H9 (cell line): ENCODE measurements at regions not wholly inside any gene's neighbourhood (a gene's known extent, or its start where the extent isn't known, plus 50 kb on each side); places are given as distances from the start of the nearest gene placed in this dataset.

Source experiments
- DNase-seq: peaks from one replicate; pipeline ENCODE4 v3.0.0-alpha.2; 2017
- H2AFZ ChIP-seq: one replicate; pipeline ENCODE4 v1.6.1; 2013; ENCODE audit warnings: mild to moderate bottlenecking, low read length, control low read depth, moderate library complexity
- H2AK5ac ChIP-seq: 2 replicates; pipeline ENCODE4 v1.6.1; 2013; ENCODE audit warnings: low read length, control low read depth, mixed read lengths; ENCODE audit not compliant: insufficient read length
- H2BK120ac ChIP-seq: one replicate; pipeline ENCODE4 v1.6.1; 2013; ENCODE audit warnings: low read depth, mild to moderate bottlenecking, low read length, control low read depth, inconsistent platforms; ENCODE audit not compliant: poor library complexity, severe bottlenecking
- H2BK12ac ChIP-seq: 2 replicates; pipeline ENCODE4 v1.6.1; 2013; ENCODE audit warnings: low read length, control low read depth, mixed read lengths, low read depth; ENCODE audit not compliant: insufficient read length
- H2BK15ac ChIP-seq: 2 replicates; pipeline ENCODE4 v1.6.1; 2013; ENCODE audit warnings: low read depth, low read length, control low read depth
- H2BK20ac ChIP-seq: one replicate; pipeline ENCODE4 v1.6.1; 2013; ENCODE audit warnings: low read depth, mild to moderate bottlenecking, low read length, control low read depth, inconsistent platforms; ENCODE audit not compliant: poor library complexity, severe bottlenecking
- H2BK5ac ChIP-seq: 2 replicates; pipeline ENCODE4 v1.6.1; 2013; ENCODE audit warnings: low read length, control low read depth, mixed read lengths; ENCODE audit not compliant: insufficient read length
- H3K14ac ChIP-seq: 2 replicates; pipeline ENCODE4 v1.6.1; 2013; ENCODE audit warnings: low read length, control low read depth; ENCODE audit not compliant: insufficient read depth
- H3K18ac ChIP-seq: 2 replicates; pipeline ENCODE4 v1.6.1; 2013; ENCODE audit warnings: low read depth, mild to moderate bottlenecking, mixed read lengths, low read length, control low read depth; ENCODE audit not compliant: insufficient read length
- H3K23ac ChIP-seq: 2 replicates; pipeline ENCODE4 v1.6.1; 2013; ENCODE audit warnings: low read length, control low read depth, mixed read lengths, low read depth; ENCODE audit not compliant: insufficient read length
- H3K23me2 ChIP-seq: 2 replicates; pipeline ENCODE4 v1.6.1; 2013; ENCODE audit warnings: low read depth, mild to moderate bottlenecking, mixed read lengths, low read length, control low read depth; ENCODE audit not compliant: insufficient read length, poor library complexity, severe bottlenecking
- H3K27ac ChIP-seq: 2 replicates; pipeline ENCODE4 v1.5.1; 2013; ENCODE audit warnings: low read length, control low read depth, mixed read lengths, low read depth; ENCODE audit not compliant: insufficient read length
- H3K27me3 ChIP-seq: 2 replicates; pipeline ENCODE4 v1.6.1; 2013; ENCODE audit warnings: low read length, control low read depth, inconsistent platforms; ENCODE audit not compliant: insufficient read depth
- H3K4ac ChIP-seq: 2 replicates; pipeline ENCODE4 v1.6.1; 2013; ENCODE audit warnings: low read depth, mild to moderate bottlenecking, control low read depth, inconsistent platforms, low read length, moderate library complexity
- H3K4me1 ChIP-seq: 2 replicates; pipeline ENCODE4 v1.6.1; 2013; ENCODE audit warnings: low read length, control low read depth, inconsistent platforms; ENCODE audit not compliant: insufficient read depth
- H3K4me2 ChIP-seq: 2 replicates; pipeline ENCODE4 v1.6.1; 2013; ENCODE audit warnings: low read length, control low read depth, mixed read lengths; ENCODE audit not compliant: insufficient read length, insufficient read depth
- H3K56ac ChIP-seq: 2 replicates; pipeline ENCODE4 v1.6.1; 2013; ENCODE audit warnings: low read depth, mild to moderate bottlenecking, mixed read lengths, low read length, control low read depth; ENCODE audit not compliant: insufficient read length
- H3K79me1 ChIP-seq: 2 replicates; pipeline ENCODE4 v1.6.1; 2013; ENCODE audit warnings: low read depth, mild to moderate bottlenecking, moderate library complexity, low read length, control low read depth, inconsistent platforms; ENCODE audit not compliant: insufficient read depth, poor library complexity, severe bottlenecking
- H3K79me2 ChIP-seq: 2 replicates; pipeline ENCODE4 v1.6.1; 2013; ENCODE audit warnings: low read length, control low read depth, inconsistent platforms; ENCODE audit not compliant: insufficient read depth
- H3K9ac ChIP-seq: 2 replicates; pipeline ENCODE4 v1.6.1; 2013; ENCODE audit warnings: low read length, control low read depth, mixed read lengths; ENCODE audit not compliant: insufficient read length; ENCODE audit errors: extremely low read depth
- H3K9me3 ChIP-seq: one replicate; pipeline ENCODE4 v1.6.1; 2013; ENCODE audit warnings: low read depth, low read length, inconsistent platforms; ENCODE audit not compliant: control insufficient read depth
- H3T11ph ChIP-seq: one replicate; pipeline ENCODE4 v1.6.1; 2013; ENCODE audit warnings: mild to moderate bottlenecking, low read length, control low read depth, inconsistent platforms
- H4K20me1 ChIP-seq: one replicate; pipeline ENCODE4 v1.6.1; 2013; ENCODE audit not compliant: control insufficient read depth, insufficient read length, insufficient read depth
- H4K5ac ChIP-seq: 2 replicates; pipeline ENCODE4 v1.6.1; 2013; ENCODE audit warnings: low read depth, mild to moderate bottlenecking, mixed read lengths, low read length, control low read depth; ENCODE audit not compliant: insufficient read length
- H4K8ac ChIP-seq: replicated peaks from 2 replicates; pipeline ENCODE4 v1.6.1; 2013; ENCODE audit warnings: low read length, control low read depth, mixed read lengths, low read depth; ENCODE audit not compliant: insufficient read length
- H4K91ac ChIP-seq: 2 replicates; pipeline ENCODE4 v1.6.1; 2013; ENCODE audit warnings: low read depth, mild to moderate bottlenecking, moderate library complexity, mixed read lengths, low read length, control low read depth; ENCODE audit not compliant: insufficient read length
- H3K27ac Mint-ChIP-seq, 3 experiments: 2 replicates in 2 of 3; 3 replicates in 1 of 3; pipeline ENCODE4 v1.8.0; 2020 to 2021; ENCODE audit warnings: mixed read lengths in 3 of 3, mild to moderate bottlenecking in 1 of 3, moderate library complexity in 1 of 3
- H3K27me3 Mint-ChIP-seq: 2 replicates; pipeline ENCODE4 v1.8.0; 2021; ENCODE audit warnings: low read depth, mild to moderate bottlenecking, moderate library complexity, mixed read lengths
- H3K36me3 Mint-ChIP-seq, 3 experiments: 2 replicates in 2 of 3; 3 replicates in 1 of 3; pipeline ENCODE4 v1.8.0; 2020 to 2021; ENCODE audit warnings: low read depth in 3 of 3, mixed read lengths in 3 of 3; ENCODE audit not compliant: insufficient read depth in 1 of 3
- H3K4me1 Mint-ChIP-seq, 2 experiments: 2 replicates each; pipeline ENCODE4 v1.8.0; 2020; ENCODE audit warnings: mixed read lengths in 2 of 2
- H3K4me3 Mint-ChIP-seq, 2 experiments: 2 replicates in 1 of 2; 3 replicates in 1 of 2; pipeline ENCODE4 v1.8.0; 2020 to 2021; ENCODE audit warnings: mild to moderate bottlenecking in 2 of 2, mixed read lengths in 2 of 2, moderate library complexity in 1 of 2
- H3K9me3 Mint-ChIP-seq, 2 experiments: 2 replicates in 1 of 2; 3 replicates in 1 of 2; pipeline ENCODE4 v1.8.0; 2020; ENCODE audit warnings: mild to moderate bottlenecking in 2 of 2, mixed read lengths in 2 of 2, moderate library complexity in 1 of 2
- WGBS: extraction: QIAGEN DNeasy Blood & Tissue Kit; methylation state at CpG from one replicate; pipeline ENCODE4 v1.1.7; 2013; ENCODE audit warnings: missing lambda C conversion rate, low lambda C conversion rate, mixed read lengths; ENCODE audit not compliant: insufficient read length; ENCODE audit errors: extremely low coverage; 5-methylcytosine and 5-hydroxymethylcytosine counted together
- TF ChIP-seq, protein P1 (sequence below): fragments of 200-600 bp; sonication (generic); conservative IDR thresholded peaks from 3 replicates; pipeline ENCODE4 v1.8.0; 2021; ENCODE audit warnings: antibody characterized with exemption, mild to moderate bottlenecking

GRCh38 chr1:244960904-244961303, 96.6 kb upstream of the HNRNPU start:
- Histone ChIP-seq H4K91ac (no peak overlapping the region), H3K4me1 (no peaks in the 10 kb centered on the region; the same call in 1 of the 2 replicates), H4K8ac (no peak overlapping the region), H3T11ph (no peak overlapping the region), H3K9ac (no peak overlapping the region), H2AK5ac (no peak overlapping the region), H3K23me2 (no peaks in the 10 kb centered on the region), H3K9me3 (no peaks in the 10 kb centered on the region), H3K79me2 (no peaks in the 10 kb centered on the region), H3K56ac (no peak overlapping the region), H2BK20ac (no peak overlapping the region), H4K20me1 (no peaks in the 10 kb centered on the region), H2AFZ (no peak overlapping the region), H3K4ac (no peak overlapping the region), H3K23ac (no peak overlapping the region), H3K79me1 (no peaks in the 10 kb centered on the region), H2BK120ac (no peak overlapping the region), H3K27me3 (no peaks in the 10 kb centered on the region), H3K14ac (no peak overlapping the region), H3K4me2 (no peak overlapping the region), H2BK12ac (no peak overlapping the region), H3K27ac (no peak overlapping the region), H4K5ac (no peak overlapping the region), H2BK15ac (no peak overlapping the region), H2BK5ac (no peak overlapping the region), H3K18ac (no peak overlapping the region)
- TF ChIP-seq, protein P1, sequence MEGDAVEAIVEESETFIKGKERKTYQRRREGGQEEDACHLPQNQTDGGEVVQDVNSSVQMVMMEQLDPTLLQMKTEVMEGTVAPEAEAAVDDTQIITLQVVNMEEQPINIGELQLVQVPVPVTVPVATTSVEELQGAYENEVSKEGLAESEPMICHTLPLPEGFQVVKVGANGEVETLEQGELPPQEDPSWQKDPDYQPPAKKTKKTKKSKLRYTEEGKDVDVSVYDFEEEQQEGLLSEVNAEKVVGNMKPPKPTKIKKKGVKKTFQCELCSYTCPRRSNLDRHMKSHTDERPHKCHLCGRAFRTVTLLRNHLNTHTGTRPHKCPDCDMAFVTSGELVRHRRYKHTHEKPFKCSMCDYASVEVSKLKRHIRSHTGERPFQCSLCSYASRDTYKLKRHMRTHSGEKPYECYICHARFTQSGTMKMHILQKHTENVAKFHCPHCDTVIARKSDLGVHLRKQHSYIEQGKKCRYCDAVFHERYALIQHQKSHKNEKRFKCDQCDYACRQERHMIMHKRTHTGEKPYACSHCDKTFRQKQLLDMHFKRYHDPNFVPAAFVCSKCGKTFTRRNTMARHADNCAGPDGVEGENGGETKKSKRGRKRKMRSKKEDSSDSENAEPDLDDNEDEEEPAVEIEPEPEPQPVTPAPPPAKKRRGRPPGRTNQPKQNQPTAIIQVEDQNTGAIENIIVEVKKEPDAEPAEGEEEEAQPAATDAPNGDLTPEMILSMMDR, result no peak
- Mint-ChIP-seq H3K27me3 (no peaks in the 10 kb centered on the region; the same call in 1 of the 2 replicates), H3K4me3 (no peak overlapping the region), H3K9me3 (no peaks in the 10 kb centered on the region), H3K4me1 (peaks cover 15 to 19% of the 10 kb centered on the region in 2 experiments), H3K36me3 (no peaks in the 10 kb centered on the region), H3K27ac (no peak overlapping the region; a peak in 1 of 7 replicates)
- WGBS, result no CpG with 5 or more reads among the region's 4 CpGs
- DNase-seq, result no peak
